RPMI7951 (cell line): ENCODE measurements at regions not wholly inside any gene's neighbourhood (a gene's known extent, or its start where the extent isn't known, plus 50 kb on each side); places are given as distances from the start of the nearest gene placed in this dataset.
A peak's percentile ranks its signal among the peaks of the same experiment; 100 is the strongest.
"Not testable (repeated sequence)": the region's sequence is repeated elsewhere in the genome, so short reads cannot be mapped to it uniquely, and the experiment has no call there.

Source experiments
- DNase-seq: peaks from one replicate; pipeline ENCODE4 v3.0.0-alpha.2; 2012; ENCODE audit warnings: low read depth

DNA sequence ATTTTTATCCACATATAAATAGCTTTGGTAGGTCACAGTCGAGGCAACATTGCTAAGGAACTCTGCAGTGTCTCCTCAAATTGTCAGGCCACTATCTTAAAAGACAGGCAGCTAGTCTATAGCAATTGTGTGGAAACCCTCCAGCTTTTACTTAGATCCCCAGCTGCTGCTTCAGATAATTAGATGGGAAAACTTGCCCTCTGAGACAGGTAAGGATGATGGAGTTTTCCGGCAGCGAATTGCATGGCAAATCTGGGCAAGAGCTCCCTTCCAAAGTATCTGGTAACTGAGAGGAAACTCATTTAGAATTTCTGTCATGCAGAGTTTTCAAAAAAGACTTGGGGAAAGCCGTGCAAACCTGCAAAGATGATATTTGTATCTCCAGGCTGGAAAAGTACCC, 886.2 kb downstream of the UQCRFS1 start:
- no peak for DNase-seq

GRCh38 chr19:28324275-28325060, 888.5 kb downstream of the UQCRFS1 start:
- no peak for DNase-seq

DNA sequence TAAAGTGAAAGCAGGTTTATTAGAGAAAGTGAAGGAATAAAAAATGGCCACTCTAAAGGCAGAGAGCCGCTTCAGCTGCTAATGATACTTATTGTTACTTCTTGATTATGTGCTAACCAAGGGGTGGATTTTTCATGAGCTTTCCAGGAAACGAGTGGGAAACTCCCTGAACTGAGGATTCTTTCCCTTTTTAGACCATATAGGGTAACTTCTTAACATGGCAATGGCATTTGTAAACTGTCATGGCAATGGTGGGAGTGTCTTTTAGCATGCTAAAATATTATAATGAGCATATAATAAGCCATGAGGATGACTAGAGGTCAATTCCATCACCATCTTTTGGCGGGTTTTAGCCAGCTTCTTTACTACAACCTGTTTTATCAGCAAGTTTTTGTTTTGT, 890.0 kb downstream of the UQCRFS1 start:
- no peak for DNase-seq

DNA sequence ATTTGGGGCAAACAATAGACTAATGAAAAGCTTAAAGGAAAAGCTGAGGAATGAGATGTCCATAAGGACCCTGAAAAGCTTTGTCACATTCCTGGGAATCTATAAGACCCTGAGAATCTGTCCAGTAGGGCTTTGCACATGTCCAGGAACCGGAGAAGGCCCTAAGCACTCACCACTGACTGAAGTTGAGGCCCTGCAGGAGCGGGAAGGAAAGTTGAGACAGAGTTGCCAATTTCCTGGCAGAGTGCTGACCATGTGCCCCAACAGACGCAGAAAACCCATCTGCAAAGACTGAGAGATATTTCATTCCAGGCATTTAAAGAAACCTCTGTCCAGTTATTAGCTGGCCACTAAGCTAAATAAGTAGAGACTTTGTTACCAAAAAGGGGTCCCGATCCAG, 890.5 kb downstream of the UQCRFS1 start:
- DNase-seq = no peak

GRCh38 chr19:28319918-28320317, 893.0 kb downstream of the UQCRFS1 start:
- no peak for DNase-seq

DNA sequence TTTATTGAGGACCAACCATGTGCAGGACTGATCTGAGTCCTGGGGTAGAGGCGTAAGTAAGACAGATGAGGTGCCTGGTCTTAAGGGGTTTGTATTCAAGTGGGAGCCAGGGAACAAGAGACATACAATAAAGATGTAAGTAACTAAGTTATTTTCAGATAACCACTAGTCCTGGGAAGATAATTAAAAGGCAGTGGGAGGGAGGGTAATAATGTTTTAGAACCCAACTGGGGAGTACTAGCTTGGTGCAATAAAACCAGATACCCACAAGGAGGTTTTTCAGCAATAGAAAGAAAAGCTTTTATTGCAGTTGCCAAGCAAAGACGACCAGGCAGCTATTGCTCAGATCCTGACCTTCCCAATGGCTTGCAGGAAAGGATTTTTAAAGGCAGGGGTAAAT, 893.7 kb downstream of the UQCRFS1 start:
- no peak for DNase-seq

DNA sequence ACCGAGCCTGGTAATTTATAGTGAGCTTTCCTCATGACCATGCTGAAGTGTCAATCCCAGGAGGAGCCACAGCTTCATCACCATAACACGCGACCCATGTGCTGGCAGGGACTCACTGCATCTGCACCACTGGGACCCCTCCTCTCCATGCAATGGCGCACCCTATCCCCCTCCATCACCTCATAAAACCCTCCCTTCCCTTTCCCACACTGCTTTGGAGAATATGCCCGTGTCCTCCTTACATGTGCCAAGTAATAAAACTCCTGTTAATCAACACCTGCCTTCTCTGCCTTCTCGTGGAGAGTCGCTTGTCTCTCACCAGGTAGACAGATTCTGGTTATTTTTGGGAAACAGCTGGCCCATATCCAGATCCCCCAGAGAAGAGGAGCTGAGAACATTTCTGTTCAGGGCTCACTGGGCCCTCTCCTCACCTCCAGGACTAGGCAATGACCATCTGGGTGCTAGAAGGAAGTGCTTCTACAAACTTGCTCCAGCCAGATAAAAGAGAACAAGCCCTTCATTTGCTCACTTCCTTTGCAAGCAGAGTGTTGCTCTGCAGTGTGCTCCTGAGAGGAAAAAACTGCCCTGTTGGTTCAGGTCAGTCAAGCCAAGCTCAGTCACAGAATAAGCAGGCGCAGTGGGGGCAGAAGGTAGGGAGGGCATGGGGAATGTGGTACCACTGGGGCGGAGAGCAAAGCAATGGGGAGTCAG, 894.3 kb downstream of the UQCRFS1 start:
- DNase-seq = no peak

GRCh38 chr19:28316464-28316863, 896.5 kb downstream of the UQCRFS1 start:
- no peak for DNase-seq

DNA sequence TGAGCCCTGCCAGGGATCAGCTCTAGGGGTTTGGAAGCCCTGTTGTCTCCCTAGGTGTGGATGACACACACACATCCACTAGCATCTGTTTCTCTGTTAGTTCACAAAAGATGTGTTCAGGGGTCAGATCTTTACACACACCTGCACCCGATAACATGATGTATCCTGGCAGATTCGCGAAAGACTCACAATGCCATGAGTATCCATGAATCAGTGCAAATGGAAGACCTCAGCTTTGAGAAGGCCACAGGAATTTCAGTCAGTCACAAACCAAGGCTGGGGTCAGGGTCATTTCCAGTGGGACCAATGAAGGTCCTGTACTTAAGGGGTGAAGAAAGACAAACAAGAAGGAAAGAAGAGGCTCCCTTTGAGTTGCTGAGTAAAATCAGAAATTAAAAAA, 898.2 kb downstream of the UQCRFS1 start:
- DNase-seq = no peak

GRCh38 chr19:28314287-28314686, 898.7 kb downstream of the UQCRFS1 start:
- no peak for DNase-seq

- DNase-seq = peak; percentile 95
These were observed 899.3 kb downstream of the UQCRFS1 start for GRCh38 chr19:28313633-28314032.

DNA sequence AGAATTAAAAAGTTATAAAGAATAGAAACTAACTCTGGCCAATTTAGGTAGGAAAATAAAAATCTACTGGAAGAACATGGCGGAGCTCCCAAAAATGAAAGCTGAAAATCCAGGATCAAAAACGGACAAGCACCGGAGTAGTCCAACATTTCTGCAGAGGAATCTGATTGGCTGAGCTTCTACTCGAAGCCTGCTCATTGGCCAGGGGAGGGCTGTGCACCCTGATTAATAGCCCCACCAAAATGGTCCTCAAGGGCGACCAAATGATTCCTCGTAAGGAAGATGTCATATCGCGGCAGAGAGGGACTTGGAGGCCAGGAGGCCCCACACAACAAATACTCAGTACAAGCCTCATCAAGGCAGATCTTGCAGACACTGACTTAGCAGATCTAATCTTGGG, 900.7 kb downstream of the UQCRFS1 start:
- DNase-seq = no peak

DNA sequence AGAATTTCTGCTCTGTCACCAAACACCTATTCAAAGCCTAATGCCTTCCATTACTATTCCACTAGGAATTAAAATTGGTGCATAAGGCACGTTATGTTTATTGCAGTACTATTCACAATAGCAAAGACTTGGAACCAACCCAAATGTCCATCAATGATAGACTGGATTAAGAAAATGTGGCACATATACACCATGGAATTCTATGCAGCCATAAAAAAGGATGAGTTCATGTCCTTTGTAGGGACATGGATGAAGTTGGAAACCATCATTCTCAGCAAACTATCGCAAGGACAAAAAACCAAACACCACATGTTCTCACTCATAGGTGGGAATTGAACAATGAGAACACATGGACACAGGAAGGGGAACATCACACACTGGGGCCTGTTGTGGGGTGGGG, 902.1 kb downstream of the UQCRFS1 start:
- not testable (repeated sequence) for DNase-seq

DNA sequence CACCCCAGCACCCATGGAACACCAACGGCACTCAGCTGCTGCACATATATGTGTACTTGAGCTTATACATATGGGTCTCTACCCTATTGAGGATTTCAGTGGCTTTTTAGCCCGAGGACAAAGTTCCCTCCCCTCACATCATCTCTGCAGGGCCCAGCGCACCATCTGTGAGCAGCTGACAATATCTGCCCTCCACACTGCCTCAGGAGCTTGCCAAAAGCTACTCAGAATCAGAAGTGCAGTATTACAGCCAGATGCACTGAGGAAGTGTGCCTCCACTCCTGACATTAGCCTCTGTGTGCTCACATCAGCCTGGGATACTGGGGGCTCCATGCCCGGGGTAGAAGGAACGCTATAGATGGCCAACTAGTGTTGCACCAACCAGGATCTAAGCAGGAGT, 903.9 kb downstream of the UQCRFS1 start:
- DNase-seq = no peak

DNA sequence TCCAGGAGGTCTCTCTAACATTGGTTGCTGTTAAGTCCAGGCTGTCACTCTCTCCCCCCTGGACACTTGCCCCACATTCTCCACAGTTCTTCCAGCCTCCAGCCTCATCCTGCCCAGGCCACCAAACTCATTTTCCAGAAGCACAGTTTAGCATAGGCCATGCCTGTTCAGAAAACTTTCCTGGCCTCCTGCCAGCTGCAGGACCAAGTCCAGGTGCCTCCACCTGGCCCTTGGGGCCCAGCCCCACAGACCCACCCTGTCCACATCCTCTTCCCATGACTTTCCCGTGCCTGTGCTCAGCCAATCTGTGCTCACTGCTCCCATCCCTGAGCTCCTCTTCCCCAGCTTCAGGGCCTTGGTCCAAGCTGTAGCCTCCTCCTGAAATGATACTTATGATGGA, 905.0 kb downstream of the UQCRFS1 start:
- no peak for DNase-seq

- peak; percentile 85 for DNase-seq
These were observed 905.5 kb downstream of the UQCRFS1 start for GRCh38 chr19:28307487-28307886.

DNA sequence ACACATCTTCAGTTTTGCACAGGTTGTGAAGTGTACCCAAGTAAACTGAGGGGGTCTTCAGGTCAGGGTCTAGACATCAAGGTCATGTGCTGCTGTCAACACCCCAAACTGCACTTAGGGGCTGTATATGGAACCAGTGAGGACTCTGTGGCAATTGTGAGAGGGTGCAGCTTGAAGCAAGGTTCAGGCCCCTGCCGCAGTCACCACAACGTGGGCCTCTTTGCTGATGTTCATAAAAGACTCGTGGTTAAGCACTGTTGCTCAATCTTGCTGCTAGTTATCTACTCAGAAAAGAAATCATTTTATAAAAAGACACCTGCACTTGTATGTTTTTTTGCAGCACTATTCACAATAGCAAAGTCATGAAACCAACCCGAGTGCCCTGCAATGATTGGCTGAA, 907.4 kb downstream of the UQCRFS1 start:
- DNase-seq = no peak

GRCh38 chr19:28303502-28303901, 909.4 kb downstream of the UQCRFS1 start:
- DNase-seq = no peak

DNA sequence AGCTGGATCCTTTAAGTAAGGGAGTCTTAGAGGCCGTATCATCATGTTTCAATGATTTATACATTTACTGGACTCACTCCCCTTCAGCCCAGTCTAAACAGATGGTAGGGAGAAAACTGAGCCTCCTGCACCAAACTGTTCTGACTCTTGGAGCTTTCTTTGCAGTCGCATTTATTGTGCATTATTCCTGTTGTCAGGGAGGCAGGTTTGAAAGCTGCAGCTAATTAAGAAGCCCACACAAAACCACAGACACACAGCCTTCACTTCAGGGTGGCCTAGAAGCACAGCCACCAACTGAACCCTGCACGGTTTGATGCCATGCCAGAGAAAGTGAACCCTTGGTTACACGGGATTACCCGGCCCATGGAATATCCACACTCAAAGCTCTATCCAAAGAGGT, 911.0 kb downstream of the UQCRFS1 start:
- DNase-seq = peak; percentile 79

DNA sequence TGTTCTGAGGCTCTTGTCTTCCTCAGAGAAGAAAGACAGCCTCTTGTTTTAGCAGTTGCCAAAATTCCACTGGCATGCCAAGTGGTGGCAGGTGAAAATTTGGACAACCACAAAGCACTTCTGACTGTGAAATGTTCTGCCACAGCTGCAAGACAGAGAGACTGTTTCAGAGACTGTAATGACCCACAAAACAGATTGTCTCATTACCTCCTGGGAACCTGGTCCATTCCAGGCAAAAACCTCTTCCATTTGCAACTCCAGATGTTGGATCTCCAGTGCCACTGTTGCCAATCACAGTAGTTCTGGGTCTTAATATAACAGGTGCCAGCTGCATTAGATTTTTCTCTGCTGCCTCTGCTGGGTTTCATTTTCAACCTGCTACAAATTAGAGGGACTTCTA, 911.5 kb downstream of the UQCRFS1 start:
- no peak for DNase-seq

GRCh38 chr19:28299649-28300048, 913.3 kb downstream of the UQCRFS1 start:
- DNase-seq = no peak

DNA sequence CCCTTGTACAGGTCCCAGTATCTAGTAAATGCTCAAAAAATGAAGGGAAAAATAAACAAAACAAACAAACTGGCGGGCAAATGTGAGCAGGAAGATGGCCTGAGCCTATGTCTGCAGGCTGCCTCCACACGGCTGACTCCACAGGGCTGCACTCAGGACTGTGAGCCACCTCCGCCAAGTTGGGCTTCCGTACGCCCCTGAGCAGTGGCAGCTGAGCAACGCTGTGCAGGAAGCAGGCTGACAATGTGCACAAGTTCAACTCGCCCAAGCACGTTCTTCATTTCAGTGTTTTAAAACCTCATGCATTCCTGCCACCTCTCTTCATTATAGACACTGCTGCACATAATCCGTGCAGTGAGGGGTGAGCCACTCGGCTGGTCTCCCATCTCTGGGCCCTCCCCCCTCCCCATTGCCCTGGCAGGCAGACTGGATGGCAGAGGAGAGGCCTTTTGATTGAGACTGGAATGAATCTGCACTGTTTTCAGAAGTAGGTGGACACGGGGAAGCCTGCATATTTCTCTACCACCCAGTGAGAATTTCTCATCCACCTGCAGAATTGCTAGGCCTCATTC, 915.3 kb downstream of the UQCRFS1 start:
- peak; percentile 24 for DNase-seq

- DNase-seq = peak; percentile 73
These were observed 915.9 kb downstream of the UQCRFS1 start for GRCh38 chr19:28297036-28297435.
